HFF-Myc (cell line): ENCODE measurements at regions not wholly inside any gene's neighbourhood (a gene's known extent, or its start where the extent isn't known, plus 50 kb on each side); places are given as distances from the start of the nearest gene placed in this dataset.

Experiments
- DNase-seq: peaks from one replicate; pipeline ENCODE4 v3.0.0-alpha.2; 2011; ENCODE audit warnings: low read depth; ENCODE audit errors: extremely low read depth
- H3K4me3 ChIP-seq: replicated peaks from 2 replicates; pipeline ENCODE4 v1.5.1; 2011; ENCODE audit warnings: low read depth, mild to moderate bottlenecking, control low read depth, low read length
- TF ChIP-seq, protein P1 (sequence below): IDR thresholded peaks from 2 replicates; pipeline ENCODE4 v1.5.1; 2012; ENCODE audit warnings: mild to moderate bottlenecking, low read depth, low read length, control low read depth; ENCODE audit errors: missing control alignments

DNA sequence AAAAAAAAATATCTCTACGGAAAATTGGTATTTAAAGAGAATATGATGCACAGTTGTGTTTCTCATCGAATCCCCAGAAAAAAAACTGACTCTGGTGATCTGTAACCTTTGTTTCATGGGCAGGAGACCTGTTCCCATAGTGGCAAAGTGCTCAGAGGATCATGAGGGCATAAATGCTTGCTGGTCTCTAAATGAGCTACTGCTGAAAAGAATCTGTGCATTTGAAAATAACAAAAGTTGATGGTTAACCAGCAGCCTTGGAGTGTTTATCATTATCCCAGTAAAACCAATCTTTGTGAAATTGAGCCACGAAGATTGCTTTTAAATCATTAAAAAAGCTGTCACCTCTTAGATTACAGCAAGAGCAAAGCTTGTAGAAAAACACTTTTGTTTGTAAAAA is 775.4 kb downstream of the MTRR start:
- no peak for DNase-seq
- no peak overlapping the region for H3K4me3 ChIP-seq
- TF ChIP-seq, protein P1, sequence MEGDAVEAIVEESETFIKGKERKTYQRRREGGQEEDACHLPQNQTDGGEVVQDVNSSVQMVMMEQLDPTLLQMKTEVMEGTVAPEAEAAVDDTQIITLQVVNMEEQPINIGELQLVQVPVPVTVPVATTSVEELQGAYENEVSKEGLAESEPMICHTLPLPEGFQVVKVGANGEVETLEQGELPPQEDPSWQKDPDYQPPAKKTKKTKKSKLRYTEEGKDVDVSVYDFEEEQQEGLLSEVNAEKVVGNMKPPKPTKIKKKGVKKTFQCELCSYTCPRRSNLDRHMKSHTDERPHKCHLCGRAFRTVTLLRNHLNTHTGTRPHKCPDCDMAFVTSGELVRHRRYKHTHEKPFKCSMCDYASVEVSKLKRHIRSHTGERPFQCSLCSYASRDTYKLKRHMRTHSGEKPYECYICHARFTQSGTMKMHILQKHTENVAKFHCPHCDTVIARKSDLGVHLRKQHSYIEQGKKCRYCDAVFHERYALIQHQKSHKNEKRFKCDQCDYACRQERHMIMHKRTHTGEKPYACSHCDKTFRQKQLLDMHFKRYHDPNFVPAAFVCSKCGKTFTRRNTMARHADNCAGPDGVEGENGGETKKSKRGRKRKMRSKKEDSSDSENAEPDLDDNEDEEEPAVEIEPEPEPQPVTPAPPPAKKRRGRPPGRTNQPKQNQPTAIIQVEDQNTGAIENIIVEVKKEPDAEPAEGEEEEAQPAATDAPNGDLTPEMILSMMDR = no peak

DNA sequence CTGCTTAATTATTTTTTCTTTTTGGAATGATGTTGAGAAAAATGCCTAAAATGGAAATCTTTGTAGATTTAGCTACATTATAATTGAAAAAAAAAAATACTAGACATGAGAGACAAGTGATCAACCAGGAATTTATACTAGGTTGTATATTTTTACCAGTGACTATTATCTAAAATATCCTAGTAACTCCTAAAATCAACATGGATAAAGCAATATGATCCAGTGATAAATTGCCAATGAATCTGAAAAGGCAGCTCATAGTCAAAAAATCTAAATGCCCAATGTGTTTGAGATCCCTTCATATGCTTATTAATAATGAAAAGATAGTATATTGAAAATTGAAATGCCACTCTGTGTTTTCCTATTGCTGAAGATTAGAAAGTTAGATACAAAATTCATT is 778.2 kb downstream of the MTRR start:
- H3K4me3 ChIP-seq = no peak overlapping the region
- TF ChIP-seq, protein P1 = no peak
- DNase-seq = no peak

DNA sequence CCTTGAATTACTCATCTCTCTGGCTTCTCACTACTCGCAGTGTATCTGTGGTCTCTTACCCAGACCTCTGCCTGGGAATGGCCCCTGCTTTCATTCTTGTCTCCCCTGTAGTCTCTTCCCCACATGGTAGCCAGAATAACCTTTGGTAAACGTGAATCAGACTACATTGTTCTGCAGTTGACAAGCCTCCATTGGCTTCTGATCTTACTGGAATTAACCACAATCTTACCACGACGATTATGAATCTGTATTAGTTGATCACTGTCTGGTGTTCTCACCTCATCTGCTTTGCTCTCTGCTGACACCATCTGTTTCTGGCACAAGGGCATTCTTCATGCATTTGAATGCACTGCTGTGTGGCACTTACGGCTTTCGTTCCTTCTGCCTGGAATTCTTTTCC is 781.2 kb downstream of the MTRR start:
- TF ChIP-seq, protein P1 = no peak
- no peak for DNase-seq
- no peak overlapping the region for H3K4me3 ChIP-seq

DNA sequence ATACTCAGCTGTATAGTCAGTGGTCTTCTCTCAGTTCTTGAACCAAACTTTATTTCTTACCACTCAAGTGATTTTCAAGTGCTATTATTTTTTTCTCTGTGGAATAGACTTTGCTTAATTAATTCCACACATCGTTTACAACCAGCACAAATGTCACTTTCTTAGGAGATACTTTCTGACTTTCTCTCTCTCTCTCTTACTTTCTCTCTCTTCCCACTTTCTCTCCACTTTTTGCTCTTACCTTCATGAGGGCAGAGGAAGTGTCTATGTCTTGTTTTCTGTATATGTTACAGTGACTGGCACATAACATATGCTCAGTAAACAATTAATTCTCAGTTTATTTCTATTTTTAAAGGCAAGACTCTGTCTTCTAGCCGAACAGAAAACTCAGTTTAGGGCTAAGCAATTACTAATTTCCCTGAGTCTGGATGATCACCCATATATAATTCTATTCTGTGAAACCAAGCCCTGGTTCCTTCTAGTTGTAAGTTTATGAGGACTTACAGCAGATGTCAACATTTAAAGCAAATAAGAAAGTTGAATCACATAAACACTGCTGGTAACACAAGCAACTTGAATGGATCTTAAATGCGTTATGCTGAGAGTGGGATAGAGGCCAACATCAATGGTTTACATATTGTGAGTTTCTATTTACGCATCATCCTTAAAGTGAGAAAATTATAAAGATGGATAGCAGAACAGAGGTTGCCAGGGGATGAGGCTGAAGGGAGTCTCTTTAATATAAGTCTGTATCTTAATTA is 791.4 kb downstream of the MTRR start:
- TF ChIP-seq, protein P1 = no peak
- no peak for DNase-seq
- H3K4me3 ChIP-seq = no peak overlapping the region

DNA sequence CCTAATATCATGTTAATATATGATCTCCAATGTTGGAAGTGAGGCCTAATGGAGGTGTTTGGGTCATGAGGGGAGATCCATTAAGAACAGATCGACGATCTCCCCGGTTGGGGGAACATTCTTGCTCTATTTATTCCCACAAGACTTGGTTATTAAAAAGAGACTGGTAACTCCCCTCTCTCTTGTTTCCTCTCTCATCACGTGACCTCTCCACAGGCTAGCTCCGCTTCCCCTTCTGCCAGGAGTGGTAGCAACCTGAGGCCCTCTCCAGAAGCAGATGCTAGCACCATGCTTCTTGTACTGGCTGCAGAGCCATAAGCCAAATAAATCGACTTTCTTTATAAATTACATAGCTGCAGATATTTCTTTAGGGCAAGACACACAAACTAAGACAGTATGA is 794.4 kb downstream of the MTRR start:
- H3K4me3 ChIP-seq = no peak overlapping the region
- TF ChIP-seq, protein P1 = no peak
- no peak for DNase-seq

DNA sequence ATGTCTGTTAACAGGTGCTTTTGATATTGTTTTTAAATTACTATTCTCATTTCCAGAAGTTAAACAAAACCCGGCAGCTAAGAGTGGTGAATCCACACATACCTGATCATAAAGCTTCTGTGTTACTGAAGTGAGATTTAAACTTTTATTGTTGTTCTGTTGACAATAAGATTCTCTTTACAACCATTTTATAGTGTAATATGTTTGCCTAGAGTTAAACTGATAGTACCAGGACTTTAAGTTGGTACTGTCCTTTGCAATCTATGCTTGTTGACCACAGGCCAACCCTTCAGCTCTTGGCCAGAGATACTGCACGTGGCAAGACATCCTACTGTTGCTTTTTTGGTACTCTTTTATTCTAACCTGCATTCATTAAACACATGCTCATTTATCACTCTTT is 806.2 kb downstream of the MTRR start:
- DNase-seq = no peak
- TF ChIP-seq, protein P1 = no peak
- H3K4me3 ChIP-seq = no peak overlapping the region

DNA sequence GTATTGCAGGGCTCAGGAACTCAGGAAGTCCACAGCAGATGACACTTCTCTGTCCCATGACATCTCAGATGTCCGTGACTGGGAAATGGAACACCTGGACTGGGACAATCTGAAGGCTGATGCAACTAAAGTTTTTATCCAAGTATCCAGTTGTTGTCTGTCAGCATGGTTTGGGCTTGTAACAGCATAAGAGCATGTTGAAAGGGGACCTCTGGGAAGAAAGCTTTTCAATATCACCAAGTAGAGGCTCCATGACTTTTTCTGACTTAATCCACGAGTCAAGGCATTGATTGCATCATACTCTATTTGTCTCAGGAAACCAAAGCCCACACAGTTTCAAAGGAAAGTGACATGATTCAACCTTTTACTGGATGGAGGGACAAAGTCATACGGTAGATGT is 807.7 kb downstream of the MTRR start:
- DNase-seq = no peak
- H3K4me3 ChIP-seq = no peak overlapping the region
- TF ChIP-seq, protein P1 = no peak
